Right ventricle myocardium superior (tissue), 1 donor: ENCODE measurements at regions not wholly inside any gene's neighbourhood (a gene's known extent, or its start where the extent isn't known, plus 50 kb on each side); places are given as distances from the start of the nearest gene placed in this dataset.

Source experiments
- ATAC-seq: fragments of 200-7000 bp; cut with Tn5 transposase; one replicate; pipeline ENCODE4 v1.9.1; 2020; ENCODE audit warnings: mild to moderate bottlenecking; ENCODE audit not compliant: poor library complexity
- DNase-seq: peaks from one replicate; pipeline ENCODE4 v3.0.0-alpha.2; 2020
- intact Hi-C: fragments of 100-400 bp; cut with DNase I; formaldehyde crosslinking; loops from one replicate; pipeline ENCODE4 v1.11.2; 2022
- donor health status: DM: no; HTN: yes; CAD: no; lungs with severe emphysema.

- no peak for DNase-seq
- no peak for ATAC-seq
- intact Hi-C loops: no loop called here
Observed at GRCh38 chr2:211033765-211034164, 477.4 kb downstream of the CPS1 start.

- DNase-seq (no peak), ATAC-seq (no peak)
- intact Hi-C loops: loop anchor here (5.0 kb wide), 1 partner anchor 373 kb away; no protein-coding TSS in a partner anchor
Observed at GRCh38 chr2:211035548-211036185, 479.3 kb downstream of the CPS1 start.

- intact Hi-C loops: no loop called here
Observed at GRCh38 chr2:211045025-211045424, 488.6 kb downstream of the CPS1 start.

GRCh38 chr2:211049321-211050018 lies 493.1 kb downstream of the CPS1 start:
- intact Hi-C loops: no loop called here
- ATAC-seq (no peak), DNase-seq (no peak)

More at GRCh38 chr2:211045025-211045424, 488.6 kb downstream of the CPS1 start:
- DNase-seq (no peak), ATAC-seq (no peak)

- ATAC-seq (no peak), DNase-seq (no peak)
- intact Hi-C loops: no loop called here
Observed at GRCh38 chr2:211055438-211055837, 499.0 kb downstream of the CPS1 start.

- no peak for DNase-seq
- no peak for ATAC-seq
- intact Hi-C loops: no loop called here
Observed at GRCh38 chr2:211061612-211062296, 505.4 kb downstream of the CPS1 start.

- intact Hi-C loops: no loop called here
- ATAC-seq: no peak
- DNase-seq: no peak
Observed at GRCh38 chr2:211062297-211062612, 505.9 kb downstream of the CPS1 start.

GRCh38 chr2:211067029-211067428 lies 510.6 kb downstream of the CPS1 start:
- ATAC-seq (no peak), DNase-seq (no peak)
- intact Hi-C loops: no loop called here

- intact Hi-C loops: no loop called here
- ATAC-seq: no peak
- DNase-seq: no peak
Observed at GRCh38 chr2:211068108-211068780, 511.8 kb downstream of the CPS1 start.

- ATAC-seq: no peak
- DNase-seq: no peak
- intact Hi-C loops: no loop called here
Observed at GRCh38 chr2:211070547-211070946, 514.1 kb downstream of the CPS1 start.

GRCh38 chr2:211077216-211077767 lies 520.9 kb downstream of the CPS1 start:
- ATAC-seq (no peak), DNase-seq (no peak)
- intact Hi-C loops: no loop called here

- intact Hi-C loops: no loop called here
Observed at GRCh38 chr2:211084352-211084751, 528.0 kb downstream of the CPS1 start.

GRCh38 chr2:211085056-211085680 lies 528.8 kb downstream of the CPS1 start:
- intact Hi-C loops: no loop called here
- ATAC-seq (no peak), DNase-seq (no peak)

More at GRCh38 chr2:211084352-211084751, 528.0 kb downstream of the CPS1 start:
- DNase-seq: no peak
- no peak for ATAC-seq

- intact Hi-C loops: no loop called here
- no peak for DNase-seq
- ATAC-seq: no peak
Observed at GRCh38 chr2:211086049-211086448, 529.6 kb downstream of the CPS1 start.

- intact Hi-C loops: no loop called here
- DNase-seq (no peak), ATAC-seq (no peak)
Observed at GRCh38 chr2:211089127-211089526, 532.7 kb downstream of the CPS1 start.

- intact Hi-C loops: no loop called here
- ATAC-seq: no peak
- no peak for DNase-seq
Observed at GRCh38 chr2:211093743-211094303, 537.4 kb downstream of the CPS1 start.

GRCh38 chr2:211103989-211104388 lies 547.6 kb downstream of the CPS1 start:
- no peak for DNase-seq
- intact Hi-C loops: no loop called here

GRCh38 chr2:211113334-211114175 lies 557.2 kb downstream of the CPS1 start:
- intact Hi-C loops: no loop called here
- DNase-seq (no peak), ATAC-seq (no peak)

More at GRCh38 chr2:211103989-211104388, 547.6 kb downstream of the CPS1 start:
- ATAC-seq: no peak
